ENCODE measurements at regions not wholly inside any gene's neighbourhood (a gene's known extent, or its start where the extent isn't known, plus 50 kb on each side); places are given as distances from the start of the nearest gene placed in this dataset.

DNA sequence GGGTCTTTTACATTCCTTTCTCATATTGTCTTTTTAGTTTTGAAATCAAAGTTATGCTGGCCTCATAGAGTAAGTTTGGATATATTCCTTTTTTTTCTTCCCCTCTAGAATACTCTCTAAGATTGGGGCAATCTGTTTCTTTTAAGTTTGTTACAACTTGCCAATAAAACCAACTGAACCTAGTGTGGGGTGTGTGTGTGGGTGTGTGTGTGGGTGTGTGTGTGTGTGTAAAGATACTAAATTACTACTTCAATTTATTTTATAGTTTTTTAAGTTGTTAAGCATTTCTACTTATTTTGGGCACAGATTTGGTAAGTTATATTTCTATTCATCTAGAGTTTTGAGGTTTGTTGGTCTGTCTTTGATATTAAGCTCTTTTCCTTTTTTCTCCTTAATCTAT is 198.2 kb upstream of the TMC3 start:
- H3K27me3 Mint-ChIP-seq (ENCODE audit: low read depth): peaks cover 38% of the 10 kb centered on the region
- no peak overlapping the region for H3K4me3 Mint-ChIP-seq
- no peaks in the 10 kb centered on the region for H3K36me3 Mint-ChIP-seq
- peaks cover 9% of the 10 kb centered on the region for H3K4me1 Mint-ChIP-seq
- no peak for DNase-seq (ENCODE audit: low spot score in 2 of 2, unreplicated experiment in 2 of 2)
- no peak overlapping the region for H3K27ac Mint-ChIP-seq
- H3K9me3 Mint-ChIP-seq: no peaks in the 10 kb centered on the region
- TF ChIP-seq, protein P1, sequence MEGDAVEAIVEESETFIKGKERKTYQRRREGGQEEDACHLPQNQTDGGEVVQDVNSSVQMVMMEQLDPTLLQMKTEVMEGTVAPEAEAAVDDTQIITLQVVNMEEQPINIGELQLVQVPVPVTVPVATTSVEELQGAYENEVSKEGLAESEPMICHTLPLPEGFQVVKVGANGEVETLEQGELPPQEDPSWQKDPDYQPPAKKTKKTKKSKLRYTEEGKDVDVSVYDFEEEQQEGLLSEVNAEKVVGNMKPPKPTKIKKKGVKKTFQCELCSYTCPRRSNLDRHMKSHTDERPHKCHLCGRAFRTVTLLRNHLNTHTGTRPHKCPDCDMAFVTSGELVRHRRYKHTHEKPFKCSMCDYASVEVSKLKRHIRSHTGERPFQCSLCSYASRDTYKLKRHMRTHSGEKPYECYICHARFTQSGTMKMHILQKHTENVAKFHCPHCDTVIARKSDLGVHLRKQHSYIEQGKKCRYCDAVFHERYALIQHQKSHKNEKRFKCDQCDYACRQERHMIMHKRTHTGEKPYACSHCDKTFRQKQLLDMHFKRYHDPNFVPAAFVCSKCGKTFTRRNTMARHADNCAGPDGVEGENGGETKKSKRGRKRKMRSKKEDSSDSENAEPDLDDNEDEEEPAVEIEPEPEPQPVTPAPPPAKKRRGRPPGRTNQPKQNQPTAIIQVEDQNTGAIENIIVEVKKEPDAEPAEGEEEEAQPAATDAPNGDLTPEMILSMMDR (IDR thresholded peaks at IDR 0.05; ENCODE audit: unreplicated experiment): no peak

DNA sequence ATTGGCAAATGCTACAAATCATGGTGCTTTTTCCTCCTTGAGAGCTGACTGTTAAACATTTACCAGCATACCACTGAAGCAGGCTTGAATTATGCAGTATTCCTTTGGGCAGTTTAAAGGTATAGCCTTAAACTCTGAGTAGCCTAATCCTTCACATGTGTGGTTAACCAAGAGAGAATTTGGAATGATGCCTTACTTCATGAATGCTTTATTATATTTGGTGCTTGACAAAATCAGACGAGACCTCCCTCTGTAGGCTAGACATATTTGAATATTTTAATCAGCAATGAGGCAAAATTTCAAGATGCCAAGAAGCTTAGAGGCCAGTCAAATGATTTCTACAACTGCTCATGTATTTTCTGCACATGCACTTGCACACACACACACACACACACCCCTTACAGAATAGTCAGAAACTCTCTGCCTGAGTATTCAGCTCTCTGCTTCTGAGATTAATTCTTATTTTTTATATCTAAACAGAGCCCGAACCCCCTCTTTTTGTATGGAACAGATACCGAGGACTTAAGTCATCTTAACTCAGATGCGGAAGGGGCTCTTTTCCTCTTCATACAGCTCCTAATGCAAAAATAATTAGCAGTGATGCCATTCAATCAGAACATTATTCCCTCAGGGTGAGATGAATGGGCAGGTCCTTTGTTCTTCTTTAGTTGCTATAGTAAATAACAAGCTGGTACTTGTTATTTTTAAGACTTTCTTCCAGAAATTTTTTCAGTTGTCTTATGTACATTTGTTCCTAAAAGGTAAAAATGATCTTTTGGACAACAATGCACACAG is 195.5 kb upstream of the TMC3 start:
- H3K36me3 Mint-ChIP-seq: no peaks in the 10 kb centered on the region
- no peak overlapping the region for H3K27ac Mint-ChIP-seq
- H3K4me3 Mint-ChIP-seq: no peak overlapping the region
- peaks cover 39% of the 10 kb centered on the region for H3K27me3 Mint-ChIP-seq (ENCODE audit: low read depth)
- no peaks in the 10 kb centered on the region for H3K4me1 Mint-ChIP-seq
- DNase-seq (ENCODE audit: low spot score in 2 of 2, unreplicated experiment in 2 of 2): no peak
- H3K9me3 Mint-ChIP-seq: no peaks in the 10 kb centered on the region
- TF ChIP-seq, protein P1 (IDR thresholded peaks at IDR 0.05; ENCODE audit: unreplicated experiment): no peak

DNA sequence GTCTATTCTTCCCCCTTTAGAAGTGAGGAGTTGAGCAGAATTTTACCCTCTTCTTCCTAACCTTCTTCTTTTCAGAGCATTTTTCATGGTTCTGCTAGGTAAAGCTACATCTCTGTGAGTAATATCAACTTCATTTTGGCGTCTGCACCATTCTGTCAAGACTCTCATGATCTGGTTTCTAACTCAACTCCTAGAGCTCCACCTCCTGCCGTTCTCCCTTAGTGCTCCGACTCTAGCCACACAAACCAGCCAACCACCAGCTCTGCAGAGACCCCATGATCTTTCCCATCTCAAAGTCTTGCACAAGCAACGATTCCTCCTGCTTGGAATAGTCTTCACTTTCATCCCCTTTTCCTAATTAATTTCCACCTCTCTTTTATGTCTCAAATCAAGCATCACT is 193.9 kb upstream of the TMC3 start:
- no peaks in the 10 kb centered on the region for H3K9me3 Mint-ChIP-seq
- H3K36me3 Mint-ChIP-seq: no peaks in the 10 kb centered on the region
- TF ChIP-seq, protein P1 (IDR thresholded peaks at IDR 0.05; ENCODE audit: unreplicated experiment): no peak
- H3K27ac Mint-ChIP-seq: no peak overlapping the region
- peaks cover 5% of the 10 kb centered on the region for H3K4me1 Mint-ChIP-seq
- H3K27me3 Mint-ChIP-seq (ENCODE audit: low read depth): peaks cover 35% of the 10 kb centered on the region
- no peak for DNase-seq (ENCODE audit: low spot score in 2 of 2, unreplicated experiment in 2 of 2)
- H3K4me3 Mint-ChIP-seq: no peak overlapping the region

DNA sequence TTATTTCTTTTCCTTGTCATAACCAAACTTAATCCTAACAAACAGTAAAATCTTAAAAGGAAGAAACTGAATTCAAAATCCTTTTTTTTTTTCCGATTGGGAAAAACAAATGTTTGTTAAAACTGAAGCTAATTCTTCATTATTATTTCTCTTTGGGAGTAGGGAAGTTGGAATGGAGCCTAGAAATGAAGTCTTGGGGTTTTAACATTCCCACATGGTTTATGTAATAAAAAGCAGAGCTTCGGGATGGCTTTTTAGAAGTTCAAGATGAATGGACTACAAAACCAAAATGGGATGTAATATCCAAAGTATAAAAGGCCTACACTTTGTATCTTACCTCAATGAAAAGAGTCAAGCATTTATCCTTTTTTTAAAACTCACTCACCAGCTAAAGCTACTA is 189.0 kb upstream of the TMC3 start:
- Mint-ChIP-seq H3K27me3 (ENCODE audit: low read depth) (peaks cover 6% of the 10 kb centered on the region), H3K27ac (peak overlapping the region; percentile 65), H3K4me1 (peaks cover 13% of the 10 kb centered on the region), H3K4me3 (no peak overlapping the region), H3K36me3 (peaks cover 1% of the 10 kb centered on the region), H3K9me3 (peaks cover 9% of the 10 kb centered on the region)
- no peak for DNase-seq (ENCODE audit: low spot score in 2 of 2, unreplicated experiment in 2 of 2)
- TF ChIP-seq, protein P1 (IDR thresholded peaks at IDR 0.05; ENCODE audit: unreplicated experiment): no peak

DNA sequence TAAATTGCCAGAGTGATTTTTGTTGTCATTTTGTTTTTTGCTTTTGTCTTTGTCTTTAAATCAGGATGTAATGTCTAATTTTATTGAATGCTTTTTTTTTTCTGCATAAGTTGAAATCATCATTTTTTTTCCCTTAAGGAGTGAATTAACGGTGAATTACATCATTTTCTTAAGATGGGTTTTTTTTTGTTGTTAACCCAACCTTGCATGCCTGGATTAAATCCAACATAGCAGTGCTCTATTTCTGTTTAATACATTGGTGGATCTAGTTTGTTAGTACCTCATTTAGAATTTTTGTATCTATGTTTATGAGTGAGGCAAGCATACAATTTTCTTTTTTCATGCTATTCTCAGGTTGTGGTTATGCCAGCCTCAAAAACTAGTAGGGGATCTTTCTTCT is 186.4 kb upstream of the TMC3 start:
- TF ChIP-seq, protein P1 (IDR thresholded peaks at IDR 0.05; ENCODE audit: unreplicated experiment): no peak
- H3K27ac Mint-ChIP-seq: no peak overlapping the region
- H3K4me3 Mint-ChIP-seq: no peak overlapping the region
- peaks cover 17% of the 10 kb centered on the region for H3K9me3 Mint-ChIP-seq
- no peak for DNase-seq (ENCODE audit: low spot score in 2 of 2, unreplicated experiment in 2 of 2)
- H3K4me1 Mint-ChIP-seq: peaks cover 13% of the 10 kb centered on the region
- H3K36me3 Mint-ChIP-seq: peaks cover 5% of the 10 kb centered on the region
- no peaks in the 10 kb centered on the region for H3K27me3 Mint-ChIP-seq (ENCODE audit: low read depth)
